ENCODE measurements at regions not wholly inside any gene's neighbourhood (a gene's known extent, or its start where the extent isn't known, plus 50 kb on each side); places are given as distances from the start of the nearest gene placed in this dataset.
"Not testable (repeated sequence)": the region's sequence is repeated elsewhere in the genome, so short reads cannot be mapped to it uniquely, and the experiment has no call there.

DNA sequence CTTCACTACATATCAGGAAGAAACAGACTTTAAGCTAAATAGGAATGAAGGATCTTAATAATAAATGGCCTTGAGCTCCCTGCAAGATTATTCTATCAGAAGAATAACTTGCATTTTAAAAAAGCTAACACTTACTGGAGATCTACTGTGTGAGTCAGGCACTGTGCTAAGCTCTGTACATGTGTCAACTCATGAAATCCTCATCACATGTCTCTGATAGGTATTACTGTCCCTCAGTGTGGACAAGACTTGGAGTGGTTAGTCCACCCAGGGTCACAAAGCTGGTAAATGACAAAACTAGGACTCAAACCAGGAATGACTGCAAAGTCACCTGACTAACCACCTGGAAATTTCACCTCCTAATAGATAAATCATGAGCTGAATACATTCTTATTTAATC, 57.1 kb upstream of the KCTD7 start:
- no peak for DNase-seq (ENCODE audit: insufficient read length, low spot score)
- no peak for FAIRE-seq

DNA sequence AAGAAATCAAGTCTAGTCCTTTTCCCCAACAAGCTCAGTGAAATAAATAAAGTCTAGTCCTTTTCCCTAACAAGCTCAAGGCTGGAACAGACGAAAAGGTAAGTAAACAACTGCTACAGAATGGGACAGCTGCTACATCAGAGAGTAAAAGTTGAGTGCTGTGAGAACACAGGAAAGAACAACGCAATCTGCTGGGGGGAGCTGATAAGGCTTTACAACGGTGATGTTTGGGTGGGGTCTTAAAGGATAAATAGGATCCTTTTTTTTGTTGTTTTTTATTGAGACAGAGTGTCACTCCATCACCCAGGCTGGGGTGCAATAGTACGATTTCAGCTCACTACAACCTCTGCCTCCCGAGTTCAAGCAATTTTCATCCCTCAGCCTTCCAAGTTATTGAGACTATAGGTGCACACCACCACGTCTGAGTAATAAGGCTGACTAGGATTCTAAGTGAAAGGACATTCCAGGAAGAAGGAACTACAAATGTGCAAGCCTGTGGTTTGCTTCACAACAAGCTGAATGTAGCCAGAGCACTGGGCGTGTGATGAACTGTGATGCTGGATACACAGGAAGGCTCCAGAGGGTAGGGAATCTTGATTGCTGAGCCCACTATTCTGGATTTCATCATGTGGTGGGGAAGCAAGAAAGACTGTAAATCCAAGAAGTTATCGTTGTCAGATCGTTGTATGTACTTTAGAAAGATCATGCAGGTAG, 54.7 kb upstream of the KCTD7 start:
- FAIRE-seq; DNase-seq (ENCODE audit: insufficient read length, low spot score): not testable (repeated sequence)

DNA sequence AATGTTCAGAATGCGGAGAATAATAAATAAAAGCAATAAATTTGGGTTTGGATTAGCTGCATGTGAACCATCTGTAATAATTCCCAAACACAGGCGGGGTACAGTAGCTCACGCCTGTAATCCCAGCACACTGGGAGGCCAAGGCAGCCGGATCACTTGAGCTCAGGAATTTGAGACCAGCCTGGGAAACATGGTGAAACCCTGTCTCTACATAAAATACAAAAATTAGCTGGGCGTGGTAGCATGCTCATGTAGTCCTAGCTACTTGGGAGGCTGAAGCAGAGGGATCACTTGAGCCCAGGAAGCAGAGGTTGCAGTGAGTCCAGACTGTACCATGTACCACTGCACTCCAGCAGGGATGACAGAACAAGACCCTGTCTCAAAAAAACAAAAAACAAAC, 53.9 kb upstream of the KCTD7 start:
- not testable (repeated sequence) for DNase-seq (ENCODE audit: insufficient read length, low spot score); FAIRE-seq

DNA sequence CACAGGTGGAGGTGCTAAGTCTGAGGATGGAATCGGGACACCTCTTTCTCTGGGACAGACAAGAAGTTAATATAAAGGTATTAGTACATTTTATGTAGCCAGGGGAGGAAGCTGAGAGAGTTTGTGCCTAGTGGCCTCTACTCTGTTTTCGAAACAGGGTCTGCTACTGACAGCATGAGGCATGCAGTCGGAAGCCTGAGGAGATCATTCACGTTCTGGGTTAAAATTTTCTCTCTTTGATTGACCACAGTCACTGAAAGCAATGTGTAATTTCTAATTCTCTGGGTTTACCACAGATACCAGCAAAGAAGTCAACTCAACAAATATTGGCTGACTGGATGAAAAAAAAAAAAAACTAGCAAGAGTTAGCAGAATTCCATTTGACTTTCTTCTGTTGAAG, 53.3 kb upstream of the KCTD7 start:
- FAIRE-seq, result no peak
- DNase-seq (ENCODE audit: insufficient read length, low spot score), result no peak

DNA sequence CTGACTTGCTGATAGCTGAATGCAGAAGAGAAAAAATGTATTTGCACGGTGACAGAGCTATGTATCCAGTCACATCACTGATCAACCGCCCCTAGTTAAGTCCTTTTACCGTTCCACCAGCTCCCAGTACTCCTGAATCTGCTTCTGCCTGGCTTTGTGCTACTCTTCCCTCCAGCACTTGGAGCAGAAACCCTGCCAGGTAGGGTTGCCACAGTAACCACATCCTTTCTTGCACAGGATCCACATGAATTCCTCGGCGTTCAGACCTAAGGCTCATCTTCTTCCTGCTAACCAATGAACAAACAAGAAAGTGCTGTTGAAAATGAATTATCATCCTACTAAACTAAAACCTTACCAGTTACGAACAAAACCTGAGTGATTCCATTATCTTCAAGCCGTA, 52.0 kb upstream of the KCTD7 start:
- FAIRE-seq (no peak), DNase-seq (ENCODE audit: insufficient read length, low spot score) (no peak)
